ENCODE measurements at regions not wholly inside any gene's neighbourhood (a gene's known extent, or its start where the extent isn't known, plus 50 kb on each side); places are given as distances from the start of the nearest gene placed in this dataset.

GRCh38 chr3:166127969-166128368 is 290.7 kb upstream of the BCHE start:
- Histone ChIP-seq H4K20me1 (ENCODE audit: low read depth) (no peaks in the 10 kb centered on the region), H3K4me2 (no peak overlapping the region), H3K27me3 (no peaks in the 10 kb centered on the region), H3K9ac (no peak overlapping the region), H3K4me3 (no peak overlapping the region), H2AFZ (replicated peaks) (no peak overlapping the region), H3K79me2 (ENCODE audit: low read depth) (no peaks in the 10 kb centered on the region), H3K36me3 (no peaks in the 10 kb centered on the region), H3K9me3 (ENCODE audit: low read depth) (no peaks in the 10 kb centered on the region), H3K27ac (no peak overlapping the region), H3F3A (ENCODE audit: low read depth) (no peaks in the 10 kb centered on the region), H3K4me1 (no peaks in the 10 kb centered on the region)
- Mint-ChIP-seq H3K4me1 (no peaks in the 10 kb centered on the region), H3K36me3 (no peaks in the 10 kb centered on the region), H3K9me3 (peaks cover 8% of the 10 kb centered on the region), H3K27ac (no peak overlapping the region), H3K4me3 (no peak overlapping the region), H3K27me3 (ENCODE audit: insufficient read depth, low read depth) (no peaks in the 10 kb centered on the region)
- TF ChIP-seq EZH2 (IDR thresholded peaks at IDR 0.05) (no peak), EZH2phosphoT487 (IDR thresholded peaks at IDR 0.05) (no peak)
- TF ChIP-seq, protein P1, sequence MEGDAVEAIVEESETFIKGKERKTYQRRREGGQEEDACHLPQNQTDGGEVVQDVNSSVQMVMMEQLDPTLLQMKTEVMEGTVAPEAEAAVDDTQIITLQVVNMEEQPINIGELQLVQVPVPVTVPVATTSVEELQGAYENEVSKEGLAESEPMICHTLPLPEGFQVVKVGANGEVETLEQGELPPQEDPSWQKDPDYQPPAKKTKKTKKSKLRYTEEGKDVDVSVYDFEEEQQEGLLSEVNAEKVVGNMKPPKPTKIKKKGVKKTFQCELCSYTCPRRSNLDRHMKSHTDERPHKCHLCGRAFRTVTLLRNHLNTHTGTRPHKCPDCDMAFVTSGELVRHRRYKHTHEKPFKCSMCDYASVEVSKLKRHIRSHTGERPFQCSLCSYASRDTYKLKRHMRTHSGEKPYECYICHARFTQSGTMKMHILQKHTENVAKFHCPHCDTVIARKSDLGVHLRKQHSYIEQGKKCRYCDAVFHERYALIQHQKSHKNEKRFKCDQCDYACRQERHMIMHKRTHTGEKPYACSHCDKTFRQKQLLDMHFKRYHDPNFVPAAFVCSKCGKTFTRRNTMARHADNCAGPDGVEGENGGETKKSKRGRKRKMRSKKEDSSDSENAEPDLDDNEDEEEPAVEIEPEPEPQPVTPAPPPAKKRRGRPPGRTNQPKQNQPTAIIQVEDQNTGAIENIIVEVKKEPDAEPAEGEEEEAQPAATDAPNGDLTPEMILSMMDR (IDR thresholded peaks at IDR 0.05): no peak
- DNase-seq (ENCODE audit: low spot score): no peak

GRCh38 chr3:166125179-166125578 is 288.0 kb upstream of the BCHE start:
- Histone ChIP-seq H3K27me3 (no peaks in the 10 kb centered on the region), H2AFZ (replicated peaks) (no peak overlapping the region), H3K36me3 (no peaks in the 10 kb centered on the region), H3K9ac (no peak overlapping the region), H3K79me2 (ENCODE audit: low read depth) (no peaks in the 10 kb centered on the region), H3F3A (ENCODE audit: low read depth) (no peaks in the 10 kb centered on the region), H4K20me1 (ENCODE audit: low read depth) (no peaks in the 10 kb centered on the region), H3K4me3 (no peak overlapping the region), H3K27ac (no peak overlapping the region), H3K4me2 (no peak overlapping the region), H3K4me1 (no peaks in the 10 kb centered on the region), H3K9me3 (ENCODE audit: low read depth) (no peaks in the 10 kb centered on the region)
- H3K36me3 Mint-ChIP-seq: no peaks in the 10 kb centered on the region
- no peak for TF ChIP-seq EZH2 (IDR thresholded peaks at IDR 0.05)
- TF ChIP-seq EZH2phosphoT487 (IDR thresholded peaks at IDR 0.05): no peak
- TF ChIP-seq, protein P1 (IDR thresholded peaks at IDR 0.05): no peak
- H3K27ac Mint-ChIP-seq: no peak overlapping the region
- H3K27me3 Mint-ChIP-seq (ENCODE audit: insufficient read depth, low read depth): no peaks in the 10 kb centered on the region
- no peak for DNase-seq (ENCODE audit: low spot score)
- no peak overlapping the region for H3K4me3 Mint-ChIP-seq
- H3K4me1 Mint-ChIP-seq: no peaks in the 10 kb centered on the region
- no peaks in the 10 kb centered on the region for H3K9me3 Mint-ChIP-seq

GRCh38 chr3:166123576-166123975 is 286.4 kb upstream of the BCHE start:
- Mint-ChIP-seq H3K27me3 (ENCODE audit: insufficient read depth, low read depth) (no peaks in the 10 kb centered on the region), H3K27ac (no peak overlapping the region), H3K36me3 (no peaks in the 10 kb centered on the region), H3K4me3 (no peak overlapping the region), H3K9me3 (no peaks in the 10 kb centered on the region), H3K4me1 (no peaks in the 10 kb centered on the region)
- no peak overlapping the region for H3K4me2 ChIP-seq
- no peaks in the 10 kb centered on the region for H3K9me3 ChIP-seq (ENCODE audit: low read depth)
- H3K36me3 ChIP-seq: no peaks in the 10 kb centered on the region
- no peaks in the 10 kb centered on the region for H3K79me2 ChIP-seq (ENCODE audit: low read depth)
- H3K27me3 ChIP-seq: no peaks in the 10 kb centered on the region
- TF ChIP-seq, protein P1 (IDR thresholded peaks at IDR 0.05): no peak
- TF ChIP-seq EZH2phosphoT487 (IDR thresholded peaks at IDR 0.05) (no peak), EZH2 (IDR thresholded peaks at IDR 0.05) (no peak)
- no peaks in the 10 kb centered on the region for H4K20me1 ChIP-seq (ENCODE audit: low read depth)
- H3K9ac ChIP-seq: no peak overlapping the region
- no peak overlapping the region for H3K4me3 ChIP-seq
- H3K4me1 ChIP-seq: no peaks in the 10 kb centered on the region
- H2AFZ ChIP-seq (replicated peaks): no peak overlapping the region
- no peaks in the 10 kb centered on the region for H3F3A ChIP-seq (ENCODE audit: low read depth)
- no peak for DNase-seq (ENCODE audit: low spot score)
- no peak overlapping the region for H3K27ac ChIP-seq
